GM21619 (cell line): ENCODE measurements at regions not wholly inside any gene's neighbourhood (a gene's known extent, or its start where the extent isn't known, plus 50 kb on each side); places are given as distances from the start of the nearest gene placed in this dataset.

Experiments used
- ATAC-seq: cut with Tn5 transposase; IDR thresholded peaks from one replicate; pipeline ENCODE4 v1.9.1; 2021; ENCODE audit not compliant: unreplicated experiment

DNA sequence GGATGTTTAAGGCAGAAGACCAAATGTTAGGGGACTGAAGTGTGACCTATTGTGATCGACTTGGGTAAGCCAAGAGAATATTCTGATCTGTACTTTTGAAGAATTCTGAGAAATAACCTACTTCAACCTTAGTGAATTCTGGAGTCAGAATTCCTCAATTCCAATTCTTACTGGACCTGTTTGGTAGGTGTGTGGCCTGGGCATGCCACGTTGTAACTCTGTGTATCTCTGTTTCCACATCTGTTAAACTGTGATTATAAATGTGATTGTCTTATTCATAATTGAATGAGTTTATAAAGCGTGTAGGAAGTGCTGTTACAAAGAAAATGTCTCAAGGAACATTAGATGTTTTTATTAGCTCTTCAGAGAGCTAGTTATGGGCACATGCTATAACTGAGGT is 64.5 kb downstream of the TUSC1 start:
- no peak for ATAC-seq

DNA sequence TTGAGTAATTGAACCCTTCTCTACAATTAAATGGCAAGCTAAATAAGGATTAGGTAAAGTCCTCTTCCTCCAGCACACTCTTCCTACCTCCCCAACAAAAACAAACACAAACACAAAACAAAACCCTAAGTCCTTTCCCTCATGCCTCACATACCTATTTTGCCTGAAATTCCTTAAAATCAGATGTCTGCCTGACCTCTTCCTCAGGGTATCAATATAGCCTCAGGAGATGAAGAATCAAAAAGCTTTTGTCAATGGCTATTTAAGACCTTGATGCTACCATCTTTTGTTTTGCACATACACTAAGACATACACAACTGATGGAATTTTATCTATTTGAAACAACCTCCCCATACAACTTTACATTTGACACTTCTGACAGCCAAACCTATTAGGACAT is 75.1 kb downstream of the TUSC1 start:
- no peak for ATAC-seq

DNA sequence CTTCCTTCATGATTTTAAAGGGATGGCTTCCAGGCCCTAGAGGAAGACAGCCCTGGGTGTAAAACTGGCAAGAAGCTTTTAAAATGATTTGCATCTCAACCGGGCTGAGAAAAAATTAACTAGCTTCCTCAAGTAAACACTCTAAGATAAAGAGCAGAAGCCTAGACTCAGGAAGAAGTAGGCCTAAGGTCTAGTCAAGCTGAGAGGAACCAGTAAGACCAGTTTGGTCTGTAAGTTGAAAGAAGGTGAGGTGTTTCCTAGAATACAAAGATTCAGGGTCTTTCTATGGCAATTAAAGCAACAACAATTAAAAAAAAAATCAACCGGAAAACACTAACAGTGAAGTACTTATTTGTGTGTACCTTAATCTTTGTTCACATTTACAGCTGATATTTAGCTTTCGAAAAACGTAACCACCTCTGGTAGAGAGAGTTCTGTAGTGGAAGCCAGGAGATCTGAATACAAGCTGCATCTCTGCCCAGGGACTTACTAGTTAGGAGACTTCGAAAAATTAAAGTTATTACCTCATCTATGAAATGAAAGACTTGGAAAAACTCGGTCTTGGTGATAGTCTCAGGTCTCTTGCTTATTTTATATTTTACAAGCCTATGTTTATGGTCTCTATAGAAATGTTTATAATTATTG is 75.7 kb downstream of the TUSC1 start:
- ATAC-seq = no peak

DNA sequence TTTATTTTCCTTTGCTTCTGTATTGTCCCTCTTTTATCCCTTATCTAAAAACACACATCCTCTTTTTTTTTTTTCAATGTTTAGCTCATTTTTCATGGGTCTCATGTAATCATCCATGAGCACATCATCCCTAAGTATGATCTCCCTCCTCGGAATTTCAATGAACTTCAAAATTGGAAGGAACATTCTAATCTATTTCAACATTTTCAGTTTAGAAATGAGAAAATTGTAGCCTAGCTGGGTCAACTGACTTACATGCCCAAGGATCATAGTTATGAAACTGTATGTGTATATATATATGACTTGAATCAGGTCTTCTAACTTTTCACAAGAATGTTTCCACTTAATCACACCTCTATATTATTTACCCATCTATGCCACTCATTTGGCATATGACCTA is 77.7 kb downstream of the TUSC1 start:
- no peak for ATAC-seq

DNA sequence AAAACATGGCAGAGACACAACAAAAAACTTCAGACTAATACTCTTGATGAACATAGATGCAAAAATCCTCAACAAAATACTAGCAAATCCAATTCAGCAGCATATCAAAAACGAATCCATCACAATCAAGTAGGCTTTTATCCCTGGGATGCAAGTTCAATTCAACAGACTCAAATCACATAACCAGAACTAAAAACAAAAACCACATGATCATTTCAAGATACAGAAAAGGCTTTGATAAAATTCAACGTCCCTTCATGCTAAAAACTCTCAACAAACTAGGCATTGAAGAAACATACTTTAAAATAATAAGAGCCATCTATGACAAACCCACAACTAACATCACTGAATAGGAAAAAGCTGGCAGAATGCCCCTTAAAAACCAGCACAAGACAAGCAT is 93.6 kb downstream of the TUSC1 start:
- no peak for ATAC-seq

DNA sequence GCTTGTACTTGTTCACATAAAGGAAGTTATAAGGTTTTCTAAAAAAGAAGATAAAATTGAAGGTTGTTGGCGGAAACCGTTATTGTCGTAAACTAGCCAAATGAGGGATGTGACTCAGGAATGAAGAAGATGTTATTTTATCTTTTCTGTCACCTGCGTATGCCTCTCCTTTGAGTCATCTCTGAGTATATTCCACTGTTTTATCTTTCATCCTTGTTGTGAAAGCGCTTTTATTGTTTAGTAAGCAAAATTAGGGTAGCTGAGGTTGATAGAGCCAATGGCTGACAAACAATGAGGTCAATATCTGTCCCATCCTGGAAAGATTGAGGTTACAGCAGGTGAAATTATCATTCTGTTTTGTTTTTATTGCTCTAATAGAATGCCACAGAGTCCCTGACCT is 105.0 kb downstream of the TUSC1 start:
- no peak for ATAC-seq

DNA sequence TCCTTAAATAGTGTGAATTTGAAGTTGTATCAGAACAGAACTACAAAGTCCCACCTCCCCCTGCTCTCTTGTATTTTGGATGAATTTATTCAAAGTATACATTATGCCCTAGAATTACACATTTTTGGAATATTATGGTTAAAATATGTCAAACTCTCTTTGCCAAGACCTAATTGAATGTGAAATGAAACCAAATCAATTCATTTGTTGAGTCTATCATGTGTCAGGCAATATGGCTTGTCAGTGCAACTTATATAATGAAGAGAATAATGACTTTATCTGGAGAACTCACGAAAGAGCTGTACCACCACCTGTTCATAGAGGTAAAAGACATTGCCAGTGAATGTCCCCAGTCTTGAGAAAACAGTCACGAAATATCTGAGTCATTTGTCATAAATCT is 106.8 kb downstream of the TUSC1 start:
- no peak for ATAC-seq

DNA sequence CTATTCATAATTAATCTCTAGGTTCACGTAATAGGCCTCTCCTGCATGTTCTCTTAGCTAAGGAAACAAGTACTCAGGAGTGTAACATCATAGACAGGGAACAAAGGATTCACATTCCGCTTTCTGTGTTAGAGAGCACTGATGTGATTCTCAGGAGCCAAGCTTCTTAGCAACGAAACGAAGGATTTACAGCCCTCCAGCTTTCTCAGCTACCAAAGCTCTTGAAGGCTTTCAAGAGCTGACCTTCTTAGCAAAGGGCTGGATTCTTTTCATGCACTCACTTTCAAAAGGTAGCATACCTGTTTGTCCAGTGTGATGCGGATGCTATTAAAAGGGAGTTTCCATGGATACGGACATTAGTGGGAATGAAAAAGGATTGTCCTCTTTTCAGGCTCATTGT is 107.4 kb downstream of the TUSC1 start:
- ATAC-seq = no peak

DNA sequence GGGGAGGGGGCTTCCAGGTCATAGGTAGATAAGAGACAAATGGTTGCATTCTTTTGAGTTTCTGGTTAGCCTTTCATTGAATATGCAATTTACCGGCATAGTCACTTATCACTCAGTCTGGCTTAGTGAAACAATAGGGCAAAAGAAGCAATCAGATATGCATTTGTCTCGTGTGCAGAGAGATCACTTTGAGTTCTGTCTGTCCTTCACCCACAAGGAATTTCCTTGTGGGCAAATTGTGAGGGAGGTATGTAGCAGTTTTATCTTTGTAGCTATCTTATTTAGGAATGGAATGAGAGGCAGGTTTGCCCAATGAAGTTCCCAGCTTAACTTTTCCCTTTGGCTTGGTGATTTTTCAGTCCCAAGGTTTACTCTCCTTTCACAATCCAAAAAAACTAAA is 116.1 kb downstream of the TUSC1 start:
- no peak for ATAC-seq

DNA sequence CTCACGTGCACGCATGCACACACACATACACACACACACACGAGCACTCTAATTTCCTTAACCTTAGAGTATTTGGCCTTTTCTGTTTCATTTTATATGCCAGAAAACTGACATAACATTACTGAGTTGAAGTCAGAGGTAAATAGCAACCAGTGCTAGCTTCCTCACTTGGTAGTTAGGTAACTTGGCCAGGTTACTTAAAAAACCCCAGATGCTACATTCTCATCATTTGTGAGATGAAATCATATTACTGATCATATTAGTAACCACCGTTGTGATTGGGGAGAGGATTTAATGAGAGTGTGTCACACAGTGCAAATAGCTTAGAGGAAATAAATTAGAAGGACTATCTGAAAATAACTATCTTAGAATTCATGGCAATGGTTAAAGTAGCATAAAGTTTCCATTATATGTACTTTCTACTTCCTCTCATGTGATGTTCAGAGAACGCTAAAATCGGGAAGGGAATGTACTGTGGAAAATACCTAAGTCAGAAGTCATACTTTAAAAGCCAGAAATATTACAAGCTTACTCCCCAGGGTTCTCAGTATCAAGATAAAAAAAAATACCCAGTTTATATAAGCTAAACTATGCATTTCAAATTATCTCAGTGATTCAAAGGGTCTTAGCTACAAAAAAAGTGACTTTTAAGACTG is 120.5 kb downstream of the TUSC1 start:
- no peak for ATAC-seq

DNA sequence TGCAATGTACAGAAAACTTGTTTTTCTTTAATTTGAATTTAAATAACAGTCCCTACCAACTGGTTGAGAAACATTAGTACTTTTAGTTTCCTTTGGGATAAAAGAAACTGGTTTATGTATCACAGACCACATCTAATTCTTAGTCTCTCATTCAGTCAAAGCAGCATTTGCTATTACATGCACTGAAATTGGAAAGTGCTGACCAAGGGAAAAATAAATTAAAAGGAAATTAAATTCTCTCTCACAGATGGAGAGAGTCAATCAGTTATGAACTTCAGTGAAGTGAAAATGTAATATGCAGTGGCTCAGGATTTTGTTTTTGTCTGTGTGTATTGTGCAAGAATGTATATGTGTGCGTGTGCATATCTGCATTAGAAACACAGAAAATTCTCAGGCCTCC is 121.7 kb downstream of the TUSC1 start:
- no peak for ATAC-seq

DNA sequence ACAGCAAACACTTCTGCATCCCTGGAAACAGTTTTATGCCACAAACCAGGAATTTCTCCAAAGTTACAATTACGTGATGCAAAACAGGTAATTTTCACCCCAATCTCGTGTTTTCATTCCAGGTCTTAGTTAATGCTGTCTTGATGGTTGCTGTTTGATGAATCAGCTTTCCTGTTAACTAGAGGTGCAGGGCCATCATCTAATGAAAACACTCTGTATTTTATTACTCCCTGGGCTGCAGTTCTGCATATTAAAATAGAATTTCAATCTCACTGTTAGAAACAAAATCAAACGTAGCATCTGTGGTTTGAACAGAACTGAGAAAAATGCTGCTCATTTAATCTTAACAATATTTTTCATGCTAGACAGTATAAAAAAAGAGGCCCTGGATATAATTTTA is 129.4 kb downstream of the TUSC1 start:
- ATAC-seq = no peak

DNA sequence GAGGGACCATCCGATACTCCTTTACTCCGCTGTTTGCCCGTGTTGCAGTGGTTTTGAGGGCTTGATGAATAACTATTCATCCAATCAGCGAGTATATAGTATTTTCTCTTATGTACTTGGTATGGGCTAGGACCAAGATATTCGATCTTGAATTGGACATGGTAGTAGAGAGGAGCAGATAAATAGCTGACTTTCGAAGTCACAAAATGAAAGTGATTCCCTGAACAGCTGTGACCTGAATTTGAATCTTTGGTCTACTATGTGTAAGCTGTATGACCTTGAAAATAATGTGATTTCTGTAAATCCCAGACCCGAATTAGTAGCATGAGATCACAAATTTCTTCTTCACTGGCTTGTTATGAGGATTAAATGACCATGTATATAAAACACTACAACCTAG is 134.4 kb downstream of the TUSC1 start:
- ATAC-seq = no peak

DNA sequence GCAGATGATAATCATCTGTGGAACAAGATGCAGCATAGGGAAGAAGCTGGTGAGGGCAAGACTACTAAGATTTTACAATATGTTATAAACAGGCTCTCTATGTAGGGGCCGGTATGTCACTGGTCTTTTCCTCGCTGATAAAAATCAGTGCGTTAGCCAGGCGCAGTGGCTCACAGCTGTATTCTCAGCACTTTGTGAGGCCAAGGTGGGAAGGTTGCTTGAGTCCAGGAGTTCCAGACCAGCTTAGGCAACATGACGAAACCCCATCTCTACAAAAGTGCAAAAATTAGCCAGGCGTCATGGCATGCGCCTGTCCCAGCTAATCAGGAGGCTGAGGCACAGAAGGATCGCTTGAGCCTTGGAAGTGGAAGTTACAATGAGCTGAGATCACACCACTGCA is 135.9 kb downstream of the TUSC1 start:
- no peak for ATAC-seq

DNA sequence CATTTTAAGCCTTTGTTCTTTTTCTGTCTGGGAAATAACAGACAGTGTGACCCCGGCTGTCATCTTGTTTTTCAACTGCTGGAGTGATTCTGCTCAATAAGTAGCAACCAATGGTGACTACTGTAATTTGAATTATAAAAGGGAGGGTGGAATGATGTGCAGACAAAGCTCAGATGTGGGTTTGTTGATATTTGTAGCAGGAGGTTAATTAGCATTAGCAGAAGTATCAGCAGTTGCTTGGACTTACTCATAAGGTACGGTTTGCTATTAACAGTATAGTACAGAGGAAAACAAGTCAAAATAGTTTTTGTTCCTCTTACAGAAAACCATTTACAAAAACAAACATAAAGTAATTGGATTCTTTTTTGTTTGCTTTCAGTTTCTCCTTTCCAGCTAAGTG is 140.4 kb downstream of the TUSC1 start:
- ATAC-seq = no peak

DNA sequence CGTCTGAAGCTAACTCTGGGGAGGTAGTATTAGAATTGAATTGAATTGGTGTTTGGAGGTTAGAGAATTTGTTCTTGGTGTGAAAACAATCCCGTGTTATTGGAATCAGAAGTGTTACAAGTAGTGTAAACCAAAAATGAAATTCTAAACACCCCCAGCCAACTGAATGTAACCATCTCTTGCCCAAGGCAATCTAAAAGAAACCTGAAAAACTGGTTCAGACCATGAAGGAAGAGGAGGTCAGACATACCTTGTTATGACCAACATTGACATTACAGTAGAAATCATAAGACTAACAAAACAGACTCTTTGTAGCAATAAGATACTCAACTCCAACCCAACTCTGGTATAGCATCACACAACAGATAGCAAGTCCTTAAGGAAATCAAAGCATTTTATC is 159.0 kb downstream of the TUSC1 start:
- ATAC-seq = no peak

DNA sequence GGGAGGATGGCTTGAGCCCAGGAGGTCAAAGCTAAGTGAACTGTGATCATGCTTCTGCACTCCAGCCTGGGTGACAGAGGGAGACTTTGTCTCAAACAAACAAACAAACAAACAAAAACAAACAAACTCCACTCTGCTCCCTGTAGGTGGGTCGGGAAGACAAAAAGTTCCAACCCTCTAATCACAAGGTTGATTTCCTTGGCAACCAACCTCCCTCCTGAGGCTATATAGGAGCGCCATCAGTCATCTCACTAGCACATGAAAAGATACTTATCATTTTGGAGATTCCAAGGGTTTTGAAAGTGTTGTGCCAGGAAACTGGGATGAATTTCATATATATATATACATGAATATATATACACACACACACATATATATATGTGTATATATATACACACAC is 160.5 kb downstream of the TUSC1 start:
- ATAC-seq = no peak

DNA sequence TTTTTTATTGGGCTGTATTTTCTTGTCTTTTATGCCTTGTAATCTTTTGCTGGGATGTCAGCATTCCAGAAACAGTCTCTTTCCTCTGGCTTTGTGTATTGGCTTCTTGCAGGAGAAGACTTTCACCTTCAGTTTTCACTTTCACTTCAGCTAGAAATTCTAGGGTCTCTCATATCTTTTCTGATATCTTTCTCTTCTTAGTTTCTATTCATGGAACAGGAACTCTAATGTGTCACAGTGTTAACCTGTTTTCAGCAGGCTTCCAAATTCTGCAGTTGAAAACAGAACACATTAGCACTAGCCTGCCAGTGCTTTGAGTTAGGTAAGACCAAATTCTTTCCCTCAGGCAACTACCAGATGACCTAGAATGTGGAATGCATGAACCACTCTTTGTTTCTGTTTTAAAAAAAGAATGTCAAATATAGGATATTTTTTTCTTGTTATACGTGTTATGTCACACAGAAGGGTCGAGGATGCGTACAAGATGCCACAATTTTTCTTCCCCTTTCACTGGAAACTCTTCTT is 164.7 kb downstream of the TUSC1 start:
- ATAC-seq = no peak

DNA sequence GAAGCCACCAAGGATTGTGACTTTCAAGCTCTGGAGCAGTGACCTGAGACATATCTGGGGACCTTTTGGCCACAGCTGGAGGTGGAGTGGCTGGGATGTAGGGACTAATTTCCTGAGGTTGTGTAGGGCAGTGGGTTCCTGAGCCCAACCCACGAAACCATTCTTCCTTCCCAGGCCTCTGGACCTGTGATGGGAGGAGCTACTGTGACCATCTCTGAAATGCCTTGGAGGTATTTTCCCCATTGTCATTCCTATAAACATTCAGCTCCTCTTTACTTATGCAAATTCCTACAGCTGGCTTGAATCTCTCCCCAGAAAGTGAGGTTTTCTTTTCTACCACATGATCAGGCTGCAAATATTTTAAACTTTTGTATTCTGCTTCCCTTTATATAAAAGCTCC is 172.6 kb downstream of the TUSC1 start:
- no peak for ATAC-seq

DNA sequence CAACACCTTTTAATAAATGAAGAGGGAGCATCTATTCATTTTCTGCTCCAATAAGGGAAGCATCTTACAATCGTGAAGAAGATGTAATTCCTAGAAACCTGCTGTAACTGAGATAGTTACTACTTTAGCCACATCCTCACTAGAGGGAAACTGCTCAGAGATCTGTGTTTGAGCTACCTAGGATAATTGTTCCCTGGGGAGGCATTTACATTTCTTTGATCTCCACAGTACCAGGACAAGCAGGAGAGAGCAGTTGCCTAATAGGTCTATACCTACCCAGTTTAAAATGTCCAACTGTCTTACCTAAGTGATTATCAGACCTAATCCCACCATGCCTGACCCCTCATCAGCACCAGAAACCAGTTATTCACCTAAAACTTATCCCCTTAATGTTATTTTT is 196.9 kb downstream of the TUSC1 start:
- ATAC-seq = no peak

DNA sequence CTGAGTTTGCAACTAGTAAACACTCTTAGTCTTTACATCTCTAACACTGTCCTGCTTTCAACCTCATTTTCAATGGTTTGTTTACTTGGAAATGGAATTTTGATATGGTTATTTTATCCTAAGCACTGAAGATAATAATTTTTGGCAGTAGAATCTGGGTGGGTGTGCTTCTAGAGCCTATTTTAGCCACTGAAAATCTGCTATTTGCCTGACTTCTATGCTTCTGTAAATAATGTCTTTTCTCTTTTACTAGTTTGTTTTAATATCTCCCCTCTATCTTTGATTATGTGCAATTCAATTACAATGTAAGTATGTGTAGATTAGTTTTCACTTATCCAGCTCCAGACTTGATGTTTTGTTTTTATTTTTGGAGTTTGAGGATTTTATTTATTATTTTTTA is 197.5 kb downstream of the TUSC1 start:
- ATAC-seq = no peak

DNA sequence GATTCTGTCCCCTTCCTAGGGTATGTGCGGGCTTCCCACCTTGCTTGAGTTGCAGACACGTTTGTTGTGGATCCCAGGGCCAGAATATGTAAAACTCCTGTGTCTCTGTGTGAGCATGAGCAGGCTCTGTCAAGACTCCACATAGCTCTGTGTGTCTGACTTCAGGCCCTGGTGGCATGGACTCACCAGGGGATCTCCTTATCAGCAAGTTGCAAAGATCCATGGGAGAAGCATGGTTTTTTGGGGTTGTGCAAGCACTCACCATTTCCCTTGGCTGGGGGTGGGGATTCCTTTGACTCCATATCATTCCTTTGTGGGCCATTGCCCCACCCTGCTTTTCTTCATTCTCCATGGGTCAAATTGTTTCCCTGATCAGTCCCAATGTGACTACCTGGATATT is 205.6 kb downstream of the TUSC1 start:
- no peak for ATAC-seq

DNA sequence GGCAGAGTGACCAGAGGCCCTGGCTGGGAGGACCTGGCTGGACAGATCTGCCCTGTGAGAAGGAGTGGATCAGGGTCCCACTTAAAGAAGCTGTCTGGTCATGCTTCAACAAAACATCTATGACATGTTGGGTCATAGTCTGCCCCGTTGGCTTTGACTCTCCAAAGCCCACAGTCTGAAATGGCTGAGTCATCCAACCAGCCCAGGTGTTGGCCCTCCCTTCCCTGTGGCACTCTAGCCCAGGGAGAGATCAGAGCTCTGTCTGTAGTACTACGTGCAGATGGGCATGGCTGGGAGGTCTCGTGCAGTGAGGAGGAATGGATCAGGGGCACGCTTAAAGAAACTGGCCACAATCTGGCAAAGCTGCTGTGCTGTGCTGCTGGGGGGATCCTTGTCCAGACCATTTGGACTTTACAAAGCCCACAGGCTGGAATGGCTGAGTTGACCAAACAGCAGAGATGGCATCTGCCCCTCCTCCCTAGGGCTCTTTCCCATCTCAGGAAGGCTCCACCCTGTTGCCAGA is 206.1 kb downstream of the TUSC1 start:
- no peak for ATAC-seq
